GM21526 (cell line): ENCODE measurements at regions not wholly inside any gene's neighbourhood (a gene's known extent, or its start where the extent isn't known, plus 50 kb on each side); places are given as distances from the start of the nearest gene placed in this dataset.

Source experiments
- ATAC-seq: cut with Tn5 transposase; IDR thresholded peaks from one replicate; pipeline ENCODE4 v1.9.1; 2021; ENCODE audit warnings: moderate library complexity; ENCODE audit not compliant: unreplicated experiment, low FRiP score

DNA sequence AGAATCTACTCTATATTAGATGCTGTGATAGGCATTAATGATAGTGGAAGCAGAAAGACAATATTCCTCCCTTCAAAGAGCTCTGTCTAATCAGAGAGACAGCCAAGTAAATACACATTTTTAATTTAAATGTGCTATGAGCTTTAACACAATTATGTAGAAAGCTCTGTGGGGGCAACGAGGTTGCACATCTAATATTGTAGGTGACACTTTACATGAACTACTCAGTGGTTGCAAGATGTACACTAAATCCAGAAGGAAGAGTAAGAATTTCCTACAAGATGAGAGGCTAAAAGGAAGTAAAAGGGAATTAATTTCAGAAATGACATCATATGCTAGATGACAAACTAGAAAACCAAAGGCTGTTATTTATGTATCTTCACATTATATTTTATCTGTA is 120.9 kb downstream of the SPCS3 start:
- no peak for ATAC-seq

DNA sequence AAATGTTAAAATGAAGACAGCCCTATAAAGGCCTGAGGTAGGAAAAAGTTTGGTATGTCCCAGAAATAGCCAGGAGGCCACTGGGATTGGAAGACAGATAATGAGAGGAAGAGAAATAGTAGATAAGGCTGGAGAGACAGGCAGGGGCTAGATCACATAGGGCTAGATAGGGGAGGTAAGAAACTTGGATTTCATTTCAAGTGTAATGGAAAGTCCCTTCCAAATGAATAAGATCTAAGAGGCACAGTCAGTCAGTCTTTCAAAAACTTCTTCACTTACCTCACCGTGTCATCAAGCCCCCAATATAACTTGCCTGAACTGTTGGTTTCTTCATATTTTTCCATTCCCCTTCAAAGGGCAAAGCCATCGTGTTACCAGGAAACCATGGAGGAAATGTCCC is 121.8 kb downstream of the SPCS3 start:
- no peak for ATAC-seq

DNA sequence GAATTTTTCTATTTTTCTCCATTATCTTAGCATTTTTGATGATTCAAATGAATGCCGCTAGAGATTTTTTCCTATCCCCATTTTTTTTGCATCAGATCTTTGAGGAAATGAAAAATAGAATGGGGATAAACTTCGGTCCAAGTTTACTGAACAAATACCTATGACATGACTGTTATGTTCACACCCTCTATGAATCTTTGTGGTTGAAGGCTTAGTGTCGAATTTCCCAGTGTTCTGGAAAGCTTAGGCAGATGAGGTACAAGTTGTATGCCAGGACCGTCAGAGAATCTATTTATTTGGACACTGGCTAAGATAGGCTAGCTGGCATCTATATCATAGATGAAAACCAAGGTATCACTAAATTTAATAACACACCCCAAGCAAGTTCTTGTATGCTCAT is 123.4 kb downstream of the SPCS3 start:
- no peak for ATAC-seq

DNA sequence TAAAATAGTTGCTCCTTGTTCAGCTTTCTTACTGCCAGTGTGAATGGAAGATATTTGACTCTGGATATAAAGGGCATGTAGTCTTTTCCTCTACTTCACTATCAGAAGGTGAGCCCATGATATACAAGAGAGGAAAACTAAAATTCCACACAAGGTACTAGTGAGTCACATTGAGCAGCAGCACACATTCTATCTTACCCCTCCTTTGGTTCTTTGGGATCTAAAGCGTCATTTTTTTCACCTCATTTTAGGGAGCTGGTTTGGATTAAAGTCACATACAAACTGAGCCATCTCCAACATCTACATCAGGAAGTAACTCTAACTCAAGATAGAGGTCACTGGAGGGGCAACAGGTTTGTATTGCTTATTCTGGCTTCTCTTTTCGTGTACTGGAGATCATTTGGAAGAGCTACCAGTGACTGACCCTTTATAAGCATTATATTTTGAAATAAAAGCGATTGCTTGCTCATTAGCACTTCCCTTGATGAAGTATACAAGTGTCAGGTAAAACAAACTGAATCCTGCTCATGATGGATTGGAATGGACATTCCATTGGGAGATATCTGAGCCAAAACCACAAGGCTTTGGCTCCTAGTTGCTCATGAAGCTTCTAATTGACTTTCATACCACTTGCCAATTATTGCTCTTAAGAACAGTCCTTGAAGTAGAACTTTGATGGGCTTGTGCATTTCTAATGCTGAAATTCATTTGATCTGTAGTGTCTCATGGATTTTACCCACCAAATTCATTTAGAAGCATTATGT is 124.1 kb downstream of the SPCS3 start:
- ATAC-seq: no peak

DNA sequence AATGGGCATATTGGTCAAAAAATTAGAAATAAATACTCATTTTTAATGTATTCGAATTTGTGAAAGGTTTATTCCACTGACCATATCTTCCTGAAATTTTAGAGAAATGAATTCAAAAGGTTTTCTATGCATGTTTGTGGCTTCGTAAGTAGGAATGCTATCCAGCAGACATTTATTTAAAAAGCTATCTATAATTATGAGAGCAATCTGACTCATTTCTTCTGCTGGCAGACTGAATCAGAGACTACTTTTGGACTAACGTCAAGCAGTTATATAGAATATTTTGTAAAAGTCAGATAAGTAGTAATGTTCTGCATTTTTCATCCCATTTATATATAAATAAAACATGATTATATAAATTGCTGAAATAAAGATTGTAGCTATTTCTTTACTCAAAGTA is 125.0 kb downstream of the SPCS3 start:
- no peak for ATAC-seq

DNA sequence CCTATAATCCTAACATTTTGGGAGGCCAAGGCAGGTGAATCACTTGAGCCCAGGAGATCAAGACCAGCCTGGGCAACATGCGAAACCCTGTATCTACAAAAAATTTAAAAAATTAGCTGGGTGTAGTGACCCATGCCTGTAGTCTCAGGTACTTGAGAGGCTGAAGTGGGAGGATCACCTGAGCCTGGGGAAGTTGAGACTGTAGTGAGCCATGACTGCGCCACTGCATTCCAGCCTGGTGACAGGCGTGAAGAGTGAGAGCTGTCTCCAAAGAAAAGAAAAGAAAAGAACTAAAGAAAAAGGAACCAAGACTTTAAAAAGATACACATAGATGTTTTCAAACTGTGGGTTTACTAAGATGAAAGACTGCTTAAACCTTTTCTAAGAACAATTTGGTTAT is 129.0 kb downstream of the SPCS3 start:
- ATAC-seq: no peak

DNA sequence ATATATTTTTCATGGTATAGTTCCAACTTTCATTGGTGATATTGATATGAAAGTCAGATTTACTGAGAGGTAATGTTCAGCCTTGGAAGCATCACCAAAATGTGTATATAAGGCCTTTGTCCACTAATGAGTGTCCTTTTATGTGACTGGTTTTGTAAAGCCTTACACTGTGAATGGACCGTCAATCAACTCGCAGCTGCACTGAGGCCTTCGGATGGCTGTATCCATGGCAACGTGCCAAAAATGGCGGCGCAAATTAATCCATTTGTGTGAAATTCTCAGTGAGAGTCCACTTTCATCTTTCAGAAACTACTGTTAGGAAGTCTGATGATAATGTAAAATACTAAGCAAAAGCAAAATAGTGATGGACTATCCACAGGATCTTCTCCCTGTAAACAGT is 131.7 kb downstream of the SPCS3 start:
- no peak for ATAC-seq

DNA sequence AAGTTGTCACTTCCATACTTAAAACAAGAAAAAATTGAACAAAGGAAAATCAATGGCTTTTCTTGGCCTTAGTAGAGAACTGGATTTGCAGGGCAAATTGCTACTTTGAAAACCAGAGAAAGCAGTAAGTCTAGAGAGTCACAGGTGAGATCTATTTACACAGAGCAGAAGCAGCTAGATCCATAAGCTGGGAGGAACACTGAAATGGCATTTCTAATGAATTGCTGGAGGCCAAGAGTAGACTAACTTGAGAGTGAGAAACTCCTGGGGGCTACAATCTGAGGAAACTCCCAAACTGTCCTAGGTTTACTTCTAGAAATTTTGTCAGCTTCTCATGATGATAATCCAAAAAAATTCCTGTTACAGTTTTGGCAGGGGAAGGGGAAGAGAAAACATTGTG is 133.3 kb downstream of the SPCS3 start:
- no peak for ATAC-seq

DNA sequence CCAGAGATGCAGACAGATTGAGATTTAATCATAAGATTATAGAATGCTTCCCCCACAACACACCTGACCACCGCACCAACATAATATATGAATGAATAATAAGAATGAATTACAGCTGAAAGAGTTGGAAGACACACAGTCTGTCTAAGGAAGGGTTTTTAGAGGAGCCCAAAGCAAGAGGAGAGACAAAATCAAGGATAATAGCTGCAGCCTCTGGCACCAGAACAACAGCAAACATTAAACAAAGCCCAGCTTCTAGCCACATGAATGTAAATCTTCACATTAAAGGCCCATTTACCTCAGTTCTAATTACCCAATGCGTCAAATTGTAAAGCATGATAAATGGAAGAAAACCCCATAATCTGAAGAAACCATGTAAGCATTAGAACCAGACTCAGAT is 133.9 kb downstream of the SPCS3 start:
- ATAC-seq: no peak

DNA sequence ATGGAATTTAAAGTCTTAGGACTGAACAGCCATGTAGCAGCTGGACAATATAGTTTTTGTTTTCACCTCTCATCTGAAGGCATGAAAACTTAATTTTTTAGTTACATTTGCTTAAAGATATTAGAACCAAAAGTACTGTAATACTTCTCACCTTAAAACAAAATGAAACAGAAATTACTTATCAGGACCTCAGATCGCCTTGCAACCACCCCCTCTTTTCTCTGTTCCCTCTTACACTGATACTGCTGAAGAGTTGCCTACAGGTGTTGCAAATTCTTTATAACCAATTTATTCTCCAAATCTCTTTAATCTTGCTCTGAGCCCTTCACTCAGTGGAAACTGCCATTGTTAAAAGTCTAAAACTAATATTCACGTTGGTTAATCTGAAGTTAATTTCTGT is 145.0 kb downstream of the SPCS3 start:
- ATAC-seq: peak; percentile 100

DNA sequence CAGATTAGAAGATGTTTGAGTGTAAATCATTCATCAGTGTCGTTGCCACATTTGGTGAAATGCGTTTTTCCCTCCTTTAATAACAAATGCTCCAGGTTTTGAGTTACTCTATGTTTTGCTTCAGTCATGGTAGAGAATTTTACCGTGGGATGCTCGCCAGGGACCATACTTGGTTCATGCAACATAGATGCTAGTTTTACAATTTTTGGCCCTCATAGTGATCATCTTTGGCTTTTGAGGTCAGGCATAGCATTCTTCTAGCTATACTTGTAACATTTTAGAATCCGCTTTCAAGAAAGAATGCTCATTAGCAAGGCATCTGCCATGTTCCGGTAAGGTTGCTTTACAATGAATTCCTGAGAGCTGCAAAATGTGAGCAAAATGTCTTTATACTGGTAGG is 147.2 kb downstream of the SPCS3 start:
- no peak for ATAC-seq

DNA sequence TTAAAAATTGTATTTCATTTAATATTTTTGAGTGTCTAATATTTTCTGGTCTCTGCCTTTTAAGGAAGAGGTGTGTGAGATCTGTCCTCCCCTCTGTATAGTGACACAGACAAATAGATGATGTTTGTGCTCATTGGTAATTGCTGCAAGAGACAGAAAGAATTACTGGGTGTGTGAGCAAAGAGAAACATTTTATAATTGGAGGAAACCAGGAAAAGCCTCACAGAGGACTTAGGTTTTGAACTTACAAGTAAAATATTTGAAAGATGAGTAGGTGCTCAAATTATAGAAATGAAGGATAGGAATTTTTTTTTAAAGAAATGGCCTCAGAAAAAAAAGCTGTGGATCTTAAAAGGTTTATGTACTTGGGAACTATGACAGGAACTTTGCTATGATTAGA is 149.8 kb downstream of the SPCS3 start:
- ATAC-seq: no peak

DNA sequence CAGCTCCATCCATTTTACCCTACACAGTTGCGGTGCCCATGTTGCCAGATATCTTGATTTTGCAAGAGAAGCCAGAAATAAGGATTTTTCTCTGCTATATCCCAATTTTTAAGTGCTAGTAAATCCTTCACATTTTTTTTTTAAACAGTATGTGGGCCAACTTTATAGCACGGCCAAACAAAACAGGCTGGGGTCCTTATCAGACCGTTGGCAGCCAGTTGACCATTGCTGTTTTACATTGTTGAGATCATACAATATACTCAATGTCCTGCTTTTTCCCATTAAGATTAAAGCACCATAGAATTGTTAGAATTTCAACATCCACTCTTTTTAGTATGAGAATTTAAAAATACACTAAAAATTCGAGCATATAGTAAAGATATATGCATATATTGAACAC is 150.9 kb downstream of the SPCS3 start:
- no peak for ATAC-seq

DNA sequence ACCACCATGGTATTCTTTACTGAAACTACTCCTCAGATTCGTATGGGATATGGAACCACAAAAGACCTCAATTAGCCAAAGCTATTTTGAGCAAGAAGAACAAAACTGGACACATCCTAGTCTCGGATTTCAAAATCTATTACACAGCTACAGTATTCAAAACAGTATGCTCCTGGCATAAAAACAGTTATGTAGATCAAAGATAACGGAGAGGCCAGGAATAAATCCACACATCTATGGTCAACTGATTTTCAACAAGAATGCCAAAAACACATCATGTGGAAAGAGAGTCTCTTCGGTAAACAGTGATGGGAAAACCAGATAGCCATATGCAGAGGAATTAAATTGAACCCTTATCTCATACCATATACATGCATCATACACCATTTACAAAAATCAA is 155.3 kb downstream of the SPCS3 start:
- no peak for ATAC-seq

DNA sequence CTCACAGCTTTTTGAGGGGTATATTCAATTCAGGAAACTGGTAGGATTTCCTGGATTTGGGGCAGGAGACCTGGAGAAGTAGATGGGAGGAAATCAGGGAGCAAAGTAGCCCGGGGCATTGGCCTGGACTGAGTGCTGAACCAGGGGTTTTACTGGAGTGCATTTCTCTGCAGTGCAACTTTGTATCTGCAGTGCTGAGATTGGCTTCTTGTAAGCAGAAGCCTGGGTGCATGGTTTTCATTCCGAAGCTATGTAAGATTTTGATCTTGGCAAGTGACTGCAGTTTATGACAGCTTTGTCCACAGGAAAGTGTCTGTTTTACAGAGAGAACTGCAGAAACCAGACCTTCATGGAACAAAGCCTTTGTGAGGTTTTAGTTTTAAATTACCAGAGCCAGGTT is 158.3 kb downstream of the SPCS3 start:
- ATAC-seq: no peak

DNA sequence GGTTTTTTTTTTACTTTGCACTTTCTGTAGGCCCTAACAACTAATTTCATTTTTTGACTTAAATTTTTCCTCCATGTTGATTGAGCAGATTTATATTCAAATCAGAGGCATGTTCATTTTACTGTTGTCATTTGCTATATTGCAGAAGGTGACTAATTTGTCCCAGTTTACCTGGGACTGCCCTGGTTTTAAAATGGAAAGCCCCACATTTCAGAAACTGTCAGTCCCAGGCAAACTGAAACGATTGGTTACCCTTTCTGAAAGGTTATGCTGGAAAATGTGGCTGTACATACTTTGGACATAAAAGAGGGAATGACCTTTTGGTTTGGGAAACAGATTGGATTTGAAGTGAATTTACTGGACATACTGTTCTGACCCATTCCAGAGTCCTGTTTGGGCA is 160.0 kb downstream of the SPCS3 start:
- no peak for ATAC-seq

DNA sequence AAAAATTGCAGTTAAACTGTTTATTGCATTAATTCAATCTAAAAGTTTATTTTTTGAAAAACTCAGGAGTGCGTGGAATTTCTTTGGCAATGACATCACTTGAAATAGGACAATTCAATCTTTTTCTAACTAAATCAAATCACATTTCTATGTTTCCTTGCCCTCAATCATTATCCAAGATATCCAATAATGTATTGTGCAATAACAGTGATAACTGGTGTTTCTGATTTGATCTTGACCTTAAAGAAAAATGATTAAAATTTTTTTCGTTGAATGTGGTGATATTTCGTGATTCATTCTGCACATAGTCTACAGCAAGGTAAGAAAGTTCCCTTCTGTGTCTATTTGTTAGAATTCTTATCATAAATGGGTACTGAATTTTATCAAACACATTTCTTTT is 163.2 kb downstream of the SPCS3 start:
- no peak for ATAC-seq

DNA sequence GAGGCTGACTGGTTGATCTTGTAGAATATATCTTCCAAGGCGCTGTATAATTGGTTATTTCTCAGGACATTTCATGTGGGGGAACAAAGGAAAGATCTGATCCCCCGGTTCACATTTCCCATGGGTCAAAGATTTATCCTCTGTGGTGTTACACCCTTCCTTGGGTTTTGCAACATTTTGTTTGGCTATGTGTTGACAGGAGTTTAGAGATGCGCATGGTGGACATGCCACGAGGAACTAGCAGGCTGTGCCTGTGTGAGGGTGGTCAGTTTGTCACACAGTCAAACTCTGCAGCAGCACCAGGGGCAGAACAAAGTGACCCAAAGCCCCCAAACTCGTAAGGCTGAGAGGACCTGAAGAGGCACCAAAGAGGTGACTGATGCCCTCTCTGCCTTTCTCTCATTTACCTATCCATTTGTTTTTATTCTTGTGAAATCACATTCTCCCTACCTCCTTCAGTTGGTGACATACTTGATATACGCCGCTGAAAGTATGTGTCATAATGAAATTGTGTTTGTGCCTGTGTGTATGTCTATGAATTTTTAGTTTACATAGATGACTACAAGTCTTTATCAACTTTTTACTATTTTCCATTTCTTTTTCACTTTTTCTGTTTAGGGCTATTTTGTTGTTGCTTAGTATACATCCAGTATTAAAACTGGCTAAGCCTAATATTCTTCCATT is 164.7 kb downstream of the SPCS3 start:
- ATAC-seq: no peak

DNA sequence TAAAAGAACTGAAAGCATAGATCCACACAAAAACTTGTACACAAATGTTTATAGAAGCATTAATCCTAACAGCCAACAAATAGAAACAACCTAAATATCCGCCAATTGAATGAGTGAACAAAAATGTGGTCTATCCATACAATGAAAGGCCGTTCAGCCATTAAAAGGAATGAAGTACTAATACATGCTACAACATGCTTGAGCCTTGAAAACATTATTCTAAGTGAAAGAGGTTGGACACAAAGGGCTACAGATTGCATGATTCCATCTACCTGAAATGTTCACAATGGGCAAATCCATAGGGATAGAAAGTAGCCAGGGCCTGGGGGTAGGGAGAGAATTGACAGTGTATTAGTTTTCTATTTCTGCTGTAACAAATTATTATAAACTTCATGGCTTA is 169.2 kb downstream of the SPCS3 start:
- no peak for ATAC-seq

DNA sequence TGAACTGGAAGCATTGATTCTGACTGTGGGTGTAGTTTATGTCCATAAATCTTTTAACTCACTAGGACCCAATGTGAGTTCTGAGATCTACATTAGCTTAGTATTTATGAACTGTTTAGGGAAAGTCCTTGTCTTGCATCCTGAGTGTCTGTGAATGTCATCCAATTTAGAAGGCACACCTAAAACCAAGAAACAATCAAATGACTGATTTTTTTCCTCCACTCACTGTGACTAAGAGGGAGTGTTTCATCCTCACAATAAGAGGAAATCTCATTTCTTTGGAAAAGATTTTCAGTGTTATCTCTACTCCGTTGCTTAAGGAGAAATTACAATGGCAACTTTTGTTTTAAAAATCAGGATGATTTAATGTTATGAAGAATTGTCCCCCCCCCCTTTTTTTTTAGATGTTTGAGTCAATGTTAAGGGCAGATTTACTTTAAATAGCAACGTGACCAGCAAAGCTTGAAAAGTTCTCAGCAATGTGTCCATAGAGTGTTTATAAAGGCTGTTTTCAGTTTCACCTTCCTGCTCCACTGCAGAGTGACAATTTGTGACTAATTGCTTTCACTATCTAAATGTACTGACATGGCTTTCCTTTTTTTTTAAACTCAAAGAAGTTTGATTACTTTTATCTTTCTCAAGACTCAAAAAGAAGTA is 173.0 kb downstream of the SPCS3 start:
- ATAC-seq: peak; percentile 100

DNA sequence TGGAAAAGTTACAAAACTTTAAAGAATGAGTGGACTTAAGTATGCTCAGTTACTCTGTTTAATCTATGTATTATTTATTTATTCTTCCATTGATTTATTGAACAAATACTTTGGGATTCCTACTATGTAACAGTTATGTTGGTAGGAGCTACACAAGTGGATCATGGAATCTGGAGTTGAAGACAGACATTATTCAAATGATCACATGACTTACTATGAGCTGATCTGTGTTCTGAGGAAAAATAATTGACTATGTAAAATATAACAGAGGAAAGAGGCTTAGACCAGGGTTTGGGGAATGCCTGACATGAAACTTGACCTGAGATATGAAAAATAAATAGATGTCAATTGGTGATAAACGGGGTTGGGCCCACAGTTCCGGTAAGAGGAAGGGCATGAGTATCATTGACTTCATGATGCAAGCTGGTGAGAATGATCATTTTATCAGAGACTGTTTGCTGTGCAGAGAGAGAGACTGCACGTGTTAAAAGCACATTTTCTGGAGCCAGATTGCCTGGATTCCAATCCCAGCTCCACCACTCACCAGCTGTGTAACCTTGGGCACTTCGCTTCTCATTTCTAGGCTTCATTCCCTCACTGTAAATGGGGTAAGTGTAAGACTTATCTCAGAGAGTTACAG is 179.0 kb downstream of the SPCS3 start:
- no peak for ATAC-seq
